ENCODE measurements at regions not wholly inside any gene's neighbourhood (a gene's known extent, or its start where the extent isn't known, plus 50 kb on each side); places are given as distances from the start of the nearest gene placed in this dataset.

DNA sequence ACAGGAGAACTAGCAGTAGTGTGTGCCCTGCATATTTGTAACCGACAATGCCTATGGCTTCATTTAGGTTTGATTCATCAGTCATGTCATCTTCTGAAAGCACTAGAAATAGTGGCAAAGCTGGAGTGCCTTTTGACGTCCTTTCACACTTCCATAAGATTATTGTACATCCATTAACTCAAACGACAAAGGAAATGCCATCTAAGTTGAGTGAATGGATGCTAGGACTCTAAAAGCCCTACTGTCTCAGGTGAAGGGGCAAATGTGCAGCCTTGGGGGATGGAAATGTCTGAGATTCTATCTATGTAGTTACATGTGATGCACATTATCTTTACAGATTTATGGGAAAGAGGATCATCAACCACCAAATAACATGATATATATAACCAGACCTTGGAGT lies 1473.6 kb downstream of the STIM2 start:
- Histone ChIP-seq H3K36me3 (no peaks in the 10 kb centered on the region), H3K4me1 (no peaks in the 10 kb centered on the region), H3K27ac (no peak overlapping the region), H3K4me3 (no peak overlapping the region), H3K9me3 (no peaks in the 10 kb centered on the region), H3K27me3 (no peaks in the 10 kb centered on the region)
- ATAC-seq (ENCODE audit: low FRiP score in 2 of 2) (no peak), DNase-seq (no peak)
- no peak for TF ChIP-seq POLR2A (IDR thresholded peaks at IDR 0.05)
- TF ChIP-seq POLR2AphosphoS5 (IDR thresholded peaks at IDR 0.05), result no peak
- TF ChIP-seq, protein P1, sequence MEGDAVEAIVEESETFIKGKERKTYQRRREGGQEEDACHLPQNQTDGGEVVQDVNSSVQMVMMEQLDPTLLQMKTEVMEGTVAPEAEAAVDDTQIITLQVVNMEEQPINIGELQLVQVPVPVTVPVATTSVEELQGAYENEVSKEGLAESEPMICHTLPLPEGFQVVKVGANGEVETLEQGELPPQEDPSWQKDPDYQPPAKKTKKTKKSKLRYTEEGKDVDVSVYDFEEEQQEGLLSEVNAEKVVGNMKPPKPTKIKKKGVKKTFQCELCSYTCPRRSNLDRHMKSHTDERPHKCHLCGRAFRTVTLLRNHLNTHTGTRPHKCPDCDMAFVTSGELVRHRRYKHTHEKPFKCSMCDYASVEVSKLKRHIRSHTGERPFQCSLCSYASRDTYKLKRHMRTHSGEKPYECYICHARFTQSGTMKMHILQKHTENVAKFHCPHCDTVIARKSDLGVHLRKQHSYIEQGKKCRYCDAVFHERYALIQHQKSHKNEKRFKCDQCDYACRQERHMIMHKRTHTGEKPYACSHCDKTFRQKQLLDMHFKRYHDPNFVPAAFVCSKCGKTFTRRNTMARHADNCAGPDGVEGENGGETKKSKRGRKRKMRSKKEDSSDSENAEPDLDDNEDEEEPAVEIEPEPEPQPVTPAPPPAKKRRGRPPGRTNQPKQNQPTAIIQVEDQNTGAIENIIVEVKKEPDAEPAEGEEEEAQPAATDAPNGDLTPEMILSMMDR (IDR thresholded peaks at IDR 0.05), result no peak
- TF ChIP-seq EP300 (IDR thresholded peaks at IDR 0.05), result no peak
- 72 to 87% methylated on average over 3 of the region's 3 CpGs for WGBS, 2 donors

DNA sequence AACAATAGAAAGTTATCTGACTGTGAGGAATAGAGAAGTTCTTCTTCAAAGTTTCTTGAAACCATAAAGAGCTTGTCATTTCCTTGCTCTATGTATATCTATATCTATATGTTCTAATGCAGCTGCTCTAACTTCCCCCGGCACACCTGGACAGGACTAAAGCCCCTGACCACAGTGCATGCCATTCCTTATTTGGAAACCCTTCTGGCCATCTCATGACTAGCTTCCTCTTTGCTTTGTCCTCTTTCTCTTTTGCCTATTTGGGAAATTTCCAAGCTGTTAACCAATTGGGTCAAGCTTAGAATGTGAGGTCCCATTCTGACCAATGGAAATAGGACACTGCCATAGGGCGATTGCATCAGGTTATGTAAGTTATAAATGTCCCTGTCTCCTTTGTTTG lies 1481.1 kb downstream of the STIM2 start:
- DNase-seq, result no peak
- H3K9me3 ChIP-seq, result peaks cover 0 to 5% (median 2%) of the 10 kb centered on the region in 4 donors
- 76 to 84% methylated on average over 2 of the region's 2 CpGs for WGBS, 2 donors
- no peaks in the 10 kb centered on the region for H3K4me1 ChIP-seq
- H3K27me3 ChIP-seq, result no peaks in the 10 kb centered on the region
- no peak overlapping the region for H3K27ac ChIP-seq
- ATAC-seq (ENCODE audit: low FRiP score in 2 of 2), result no peak
- no peaks in the 10 kb centered on the region for H3K36me3 ChIP-seq
- no peak overlapping the region for H3K4me3 ChIP-seq
- TF ChIP-seq EP300 (IDR thresholded peaks at IDR 0.05) (no peak), POLR2A (IDR thresholded peaks at IDR 0.05) (no peak), POLR2AphosphoS5 (IDR thresholded peaks at IDR 0.05) (no peak)
- TF ChIP-seq, protein P1 (IDR thresholded peaks at IDR 0.05), result no peak

DNA sequence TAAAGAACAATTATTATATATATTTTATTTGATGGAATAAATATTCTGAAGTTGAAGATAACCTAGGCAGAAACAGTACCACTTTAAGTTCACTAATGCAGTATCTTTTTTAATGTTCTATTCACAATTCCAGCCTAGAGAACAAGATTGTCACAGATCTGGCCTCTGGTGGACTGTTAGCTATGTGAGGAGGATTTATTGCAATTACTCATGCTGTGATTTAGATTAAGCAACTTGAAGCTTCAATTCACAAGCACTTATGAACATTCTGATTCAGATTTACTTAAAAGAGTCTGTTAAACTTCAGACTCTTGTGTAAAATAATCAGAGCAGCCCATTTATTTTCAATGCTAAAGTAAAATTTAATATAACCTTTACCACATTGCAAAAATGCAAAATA lies 1489.8 kb downstream of the STIM2 start:
- Histone ChIP-seq H3K27me3 (no peaks in the 10 kb centered on the region), H3K27ac (no peak overlapping the region), H3K36me3 (no peaks in the 10 kb centered on the region), H3K4me3 (no peak overlapping the region), H3K4me1 (no peaks in the 10 kb centered on the region), H3K9me3 (no peaks in the 10 kb centered on the region)
- DNase-seq (no peak), ATAC-seq (ENCODE audit: low FRiP score in 2 of 2) (no peak)
- TF ChIP-seq EP300 (IDR thresholded peaks at IDR 0.05) (no peak), POLR2AphosphoS5 (IDR thresholded peaks at IDR 0.05) (no peak), POLR2A (IDR thresholded peaks at IDR 0.05) (no peak)
- TF ChIP-seq, protein P1 (IDR thresholded peaks at IDR 0.05), result no peak

DNA sequence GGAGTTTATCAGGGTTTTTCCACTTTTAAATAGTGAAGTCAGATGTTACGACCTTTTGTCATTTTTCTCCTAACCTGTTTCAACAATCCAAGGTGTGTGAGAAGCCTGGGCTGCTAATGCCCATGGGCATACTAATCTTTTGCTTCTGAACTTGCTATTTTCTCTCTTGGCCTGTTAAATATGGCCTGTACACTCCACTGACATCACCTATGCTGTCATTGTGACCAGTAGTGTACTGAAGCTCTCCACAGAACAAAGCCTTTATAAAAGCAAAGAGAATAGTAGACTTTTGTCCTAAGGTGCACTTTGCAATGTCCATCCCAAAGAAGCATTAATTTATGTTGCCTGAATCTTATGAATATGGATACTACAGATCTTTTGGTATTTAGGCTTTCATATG lies 1490.5 kb downstream of the STIM2 start:
- no peak for TF ChIP-seq POLR2A (IDR thresholded peaks at IDR 0.05)
- no peak for TF ChIP-seq EP300 (IDR thresholded peaks at IDR 0.05)
- TF ChIP-seq, protein P1 (IDR thresholded peaks at IDR 0.05), result no peak
- TF ChIP-seq POLR2AphosphoS5 (IDR thresholded peaks at IDR 0.05), result no peak
- no peaks in the 10 kb centered on the region for H3K36me3 ChIP-seq
- no peak for DNase-seq
- H3K27ac ChIP-seq, result no peak overlapping the region
- 0% methylated on average over 1 of the region's 1 CpG for WGBS, 2 donors
- no peak overlapping the region for H3K4me3 ChIP-seq
- no peak for ATAC-seq (ENCODE audit: low FRiP score in 2 of 2)
- H3K4me1 ChIP-seq, result no peaks in the 10 kb centered on the region
- H3K27me3 ChIP-seq, result no peaks in the 10 kb centered on the region
- H3K9me3 ChIP-seq, result no peaks in the 10 kb centered on the region

DNA sequence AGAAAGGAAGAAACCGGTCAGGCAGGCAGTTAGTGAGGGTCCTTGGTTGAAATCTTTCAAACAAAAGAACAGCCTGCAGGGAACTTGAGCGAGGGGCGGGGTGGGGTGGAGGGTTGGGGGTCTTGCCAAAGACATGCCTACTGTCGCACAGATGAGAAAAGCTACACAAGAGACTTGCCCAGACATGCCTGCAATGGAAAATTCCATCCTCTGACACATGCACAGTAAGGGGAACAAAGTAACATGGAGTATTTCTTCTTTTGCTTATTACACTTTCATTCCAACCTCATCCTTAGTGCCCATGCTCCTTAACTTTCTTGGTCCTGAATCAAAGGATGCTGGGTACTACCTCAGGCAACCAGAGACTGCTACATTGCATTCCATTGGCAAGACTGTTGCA lies 1491.2 kb downstream of the STIM2 start:
- no peak for DNase-seq
- no peaks in the 10 kb centered on the region for H3K27me3 ChIP-seq
- 71 to 79% methylated on average over 4 of the region's 4 CpGs for WGBS, 2 donors
- no peaks in the 10 kb centered on the region for H3K36me3 ChIP-seq
- H3K27ac ChIP-seq, result no peak overlapping the region
- no peaks in the 10 kb centered on the region for H3K9me3 ChIP-seq
- ATAC-seq (ENCODE audit: low FRiP score in 2 of 2), result no peak
- no peak overlapping the region for H3K4me3 ChIP-seq
- no peaks in the 10 kb centered on the region for H3K4me1 ChIP-seq
- TF ChIP-seq POLR2A (IDR thresholded peaks at IDR 0.05) (no peak), POLR2AphosphoS5 (IDR thresholded peaks at IDR 0.05) (no peak), EP300 (IDR thresholded peaks at IDR 0.05) (no peak)
- TF ChIP-seq, protein P1 (IDR thresholded peaks at IDR 0.05), result no peak
